ENCODE measurements at regions not wholly inside any gene's neighbourhood (a gene's known extent, or its start where the extent isn't known, plus 50 kb on each side); places are given as distances from the start of the nearest gene placed in this dataset.
"Not testable (repeated sequence)": the region's sequence is repeated elsewhere in the genome, so short reads cannot be mapped to it uniquely, and the experiment has no call there.

- no peak for DNase-seq (ENCODE audit: low read depth)
- H3K4me3 ChIP-seq (ENCODE audit: low read depth, low read length), result no peak overlapping the region
- TF ChIP-seq, protein P1, sequence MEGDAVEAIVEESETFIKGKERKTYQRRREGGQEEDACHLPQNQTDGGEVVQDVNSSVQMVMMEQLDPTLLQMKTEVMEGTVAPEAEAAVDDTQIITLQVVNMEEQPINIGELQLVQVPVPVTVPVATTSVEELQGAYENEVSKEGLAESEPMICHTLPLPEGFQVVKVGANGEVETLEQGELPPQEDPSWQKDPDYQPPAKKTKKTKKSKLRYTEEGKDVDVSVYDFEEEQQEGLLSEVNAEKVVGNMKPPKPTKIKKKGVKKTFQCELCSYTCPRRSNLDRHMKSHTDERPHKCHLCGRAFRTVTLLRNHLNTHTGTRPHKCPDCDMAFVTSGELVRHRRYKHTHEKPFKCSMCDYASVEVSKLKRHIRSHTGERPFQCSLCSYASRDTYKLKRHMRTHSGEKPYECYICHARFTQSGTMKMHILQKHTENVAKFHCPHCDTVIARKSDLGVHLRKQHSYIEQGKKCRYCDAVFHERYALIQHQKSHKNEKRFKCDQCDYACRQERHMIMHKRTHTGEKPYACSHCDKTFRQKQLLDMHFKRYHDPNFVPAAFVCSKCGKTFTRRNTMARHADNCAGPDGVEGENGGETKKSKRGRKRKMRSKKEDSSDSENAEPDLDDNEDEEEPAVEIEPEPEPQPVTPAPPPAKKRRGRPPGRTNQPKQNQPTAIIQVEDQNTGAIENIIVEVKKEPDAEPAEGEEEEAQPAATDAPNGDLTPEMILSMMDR (IDR thresholded peaks at IDR 0.05; ENCODE audit: low read depth, low read length, missing control alignments), result no peak
Observed at GRCh38 chr5:18523380-18523779, 889.1 kb downstream of the TAF11L14 start.

GRCh38 chr5:18526792-18527405, 892.6 kb downstream of the TAF11L14 start:
- TF ChIP-seq, protein P1 (IDR thresholded peaks at IDR 0.05; ENCODE audit: low read depth, low read length, missing control alignments), result no peak
- H3K4me3 ChIP-seq (ENCODE audit: low read depth, low read length), result no peak overlapping the region
- DNase-seq (ENCODE audit: low read depth), result no peak

GRCh38 chr5:18533137-18533536, 898.9 kb downstream of the TAF11L14 start:
- H3K4me3 ChIP-seq (ENCODE audit: low read depth, low read length), result no peak overlapping the region
- TF ChIP-seq, protein P1 (IDR thresholded peaks at IDR 0.05; ENCODE audit: low read depth, low read length, missing control alignments), result no peak
- DNase-seq (ENCODE audit: low read depth), result no peak

- TF ChIP-seq, protein P1 (IDR thresholded peaks at IDR 0.05; ENCODE audit: low read depth, low read length, missing control alignments), result no peak
- no peak for DNase-seq (ENCODE audit: low read depth)
Observed at GRCh38 chr5:18534119-18534518, 899.9 kb downstream of the TAF11L14 start.

DNA sequence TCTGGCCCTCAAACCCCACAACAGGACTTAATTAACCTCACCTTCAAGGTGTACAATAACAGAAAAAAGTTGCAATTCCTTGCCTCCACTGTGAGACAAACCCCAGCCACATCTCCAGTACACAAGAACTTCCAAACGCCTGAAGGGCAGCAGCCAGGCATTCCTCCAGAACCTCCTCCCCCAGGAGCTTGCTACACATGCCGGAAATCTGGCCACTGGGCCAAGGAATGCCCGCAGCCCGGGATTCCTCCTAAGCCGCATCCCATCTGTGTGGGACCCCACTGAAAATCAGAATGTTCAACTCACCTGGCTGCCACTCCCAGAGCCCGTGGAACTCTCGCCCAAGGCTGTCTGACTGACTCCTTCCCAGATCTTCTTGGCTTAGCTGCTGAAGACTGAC, 901.5 kb downstream of the TAF11L14 start:
- not testable (repeated sequence) for DNase-seq (ENCODE audit: low read depth); H3K4me3 ChIP-seq (ENCODE audit: low read depth, low read length)

More at GRCh38 chr5:18534119-18534518, 899.9 kb downstream of the TAF11L14 start:
- H3K4me3 ChIP-seq (ENCODE audit: low read depth, low read length), result no peak overlapping the region

DNA sequence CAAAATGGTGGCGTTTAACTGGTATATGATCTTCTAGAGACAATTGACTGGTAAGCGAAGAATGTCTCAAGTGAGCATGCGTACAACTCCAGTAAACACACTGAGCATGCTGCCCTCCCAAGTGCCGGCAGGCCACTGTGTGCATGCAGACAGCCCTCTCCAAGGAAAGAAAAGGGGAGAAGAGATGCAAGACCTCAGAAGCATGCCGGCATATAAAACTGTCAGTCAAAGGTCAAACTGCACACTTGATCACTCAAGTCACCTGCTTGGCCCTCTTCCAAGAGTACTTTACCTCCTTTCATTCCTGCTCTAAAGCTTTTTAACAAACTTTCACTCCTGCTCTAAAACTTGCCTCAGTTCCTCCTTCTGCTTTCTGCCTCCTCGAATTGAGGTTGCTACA, 910.2 kb downstream of the TAF11L14 start:
- no peak overlapping the region for H3K4me3 ChIP-seq (ENCODE audit: low read depth, low read length)
- DNase-seq (ENCODE audit: low read depth), result no peak
- TF ChIP-seq, protein P1 (IDR thresholded peaks at IDR 0.05; ENCODE audit: low read depth, low read length, missing control alignments), result no peak

DNA sequence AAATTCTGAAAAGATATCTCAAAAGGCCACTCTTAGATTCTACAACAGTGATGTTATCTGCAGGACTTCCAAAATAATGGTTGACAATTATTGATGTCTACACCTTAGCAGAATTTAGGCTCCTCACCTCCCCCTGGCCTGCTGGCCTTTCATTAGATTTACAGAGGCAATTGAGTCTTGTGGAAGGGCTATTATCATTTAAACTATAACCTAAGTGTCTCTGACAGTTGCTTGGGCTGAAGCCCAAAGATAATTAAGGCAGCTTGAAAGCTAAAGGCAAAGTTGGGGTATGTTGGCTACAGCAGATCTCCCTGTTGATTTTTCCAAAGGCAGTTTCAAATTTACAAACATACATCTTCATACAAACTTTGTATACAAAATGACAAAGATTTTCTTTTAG, 912.3 kb downstream of the TAF11L14 start:
- no peak for DNase-seq (ENCODE audit: low read depth)
- TF ChIP-seq, protein P1 (IDR thresholded peaks at IDR 0.05; ENCODE audit: low read depth, low read length, missing control alignments), result no peak

More for the DNA sequence above, 912.3 kb downstream of the TAF11L14 start:
- H3K4me3 ChIP-seq (ENCODE audit: low read depth, low read length), result no peak overlapping the region

Data from GM12864 (cell line).